Mucosa of rectum (tissue), 2 donors: ENCODE measurements at regions not wholly inside any gene's neighbourhood (a gene's known extent, or its start where the extent isn't known, plus 50 kb on each side); places are given as distances from the start of the nearest gene placed in this dataset.
"Not testable (repeated sequence)": the region's sequence is repeated elsewhere in the genome, so short reads cannot be mapped to it uniquely, and the experiment has no call there.

Source experiments
- H3K27ac ChIP-seq, 2 donors: one replicate each; pipeline ENCODE4 v1.7.0; 2013; ENCODE audit warnings: inconsistent platforms in 2 of 2, low read depth in 2 of 2, low read length in 2 of 2
- H3K27me3 ChIP-seq, 2 donors: one replicate each; pipeline ENCODE4 v1.7.0; 2013; ENCODE audit warnings: low read length in 2 of 2; ENCODE audit not compliant: control insufficient read depth in 2 of 2, insufficient read depth in 2 of 2
- H3K36me3 ChIP-seq, 2 donors: one replicate each; pipeline ENCODE4 v1.7.0; 2013; ENCODE audit warnings: low read length in 2 of 2; ENCODE audit not compliant: control insufficient read depth in 2 of 2, insufficient read depth in 2 of 2
- H3K4me1 ChIP-seq, 2 donors: one replicate each; pipeline ENCODE4 v1.7.0; 2013; ENCODE audit warnings: low read length in 2 of 2, mild to moderate bottlenecking in 1 of 2; ENCODE audit not compliant: control insufficient read depth in 2 of 2, insufficient read depth in 2 of 2
- H3K4me3 ChIP-seq, 2 donors: one replicate each; pipeline ENCODE4 v1.7.0; 2013; ENCODE audit warnings: low read length in 2 of 2
- H3K9ac ChIP-seq, 2 donors: one replicate each; pipeline ENCODE4 v1.7.0; 2013; ENCODE audit warnings: low read length in 2 of 2, low read depth in 1 of 2, mild to moderate bottlenecking in 1 of 2
- H3K9me3 ChIP-seq, 2 donors: one replicate each; pipeline ENCODE4 v1.7.0; 2013; ENCODE audit warnings: low read length in 2 of 2; ENCODE audit not compliant: control insufficient read depth in 2 of 2
- donor health status: healthy.
- donor health status: Normal muscosa, but diverticular disease.

DNA sequence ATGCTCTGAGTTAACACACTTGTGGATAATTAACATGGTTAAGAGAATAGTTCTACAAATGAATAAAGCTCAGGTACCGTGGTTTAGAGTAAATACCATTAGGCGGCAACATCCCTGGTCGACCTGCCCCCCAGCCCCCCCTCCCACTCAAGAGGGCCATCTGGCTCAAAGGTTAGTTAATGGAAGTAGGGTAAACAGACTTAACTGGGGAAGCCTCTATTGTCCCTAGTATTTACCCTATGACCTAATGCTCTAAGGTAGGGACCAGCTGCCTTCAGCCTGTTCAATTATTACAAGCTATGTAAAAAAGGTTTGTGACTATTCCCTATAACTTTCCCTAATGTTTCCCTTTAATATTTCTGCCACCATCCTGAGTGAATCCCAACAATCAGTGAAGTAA is 711.4 kb upstream of the HS3ST5 start:
- H3K4me3 ChIP-seq, H3K27ac ChIP-seq, H3K9ac ChIP-seq, H3K36me3 ChIP-seq, H3K9me3 ChIP-seq, H3K27me3 ChIP-seq, H3K4me1 ChIP-seq: not testable (repeated sequence)

DNA sequence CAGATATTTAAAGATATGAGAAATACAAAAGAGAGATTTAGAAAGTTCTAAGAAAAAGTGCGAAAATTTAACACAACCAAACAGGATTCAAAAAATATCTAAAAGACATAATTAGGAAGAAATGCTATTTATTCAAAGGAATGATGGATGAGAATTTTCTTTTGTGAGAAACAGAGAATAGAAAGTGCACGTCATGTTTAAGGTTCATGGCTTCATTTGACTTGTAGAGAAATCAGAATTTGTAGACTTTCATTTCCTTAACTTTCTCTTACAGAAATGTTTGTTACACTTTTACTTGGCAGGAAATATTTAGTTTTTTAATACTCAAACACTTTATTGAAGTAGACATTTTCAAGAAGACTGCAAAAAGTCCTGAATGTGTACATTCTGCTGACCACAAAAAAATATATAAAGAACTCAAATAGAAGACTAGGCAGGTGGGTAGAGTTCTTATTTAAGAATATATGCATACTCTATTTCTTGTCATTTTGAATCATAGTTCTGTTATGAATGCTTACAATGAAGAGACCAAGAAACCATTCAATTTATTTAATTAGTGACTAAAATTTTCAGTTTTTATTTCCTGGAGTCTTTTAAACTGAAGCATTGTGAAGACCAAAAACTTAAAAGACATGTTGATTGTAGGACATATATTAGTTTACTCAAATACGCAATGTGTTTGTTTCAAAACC is 710.5 kb upstream of the HS3ST5 start:
- no peaks in the 10 kb centered on the region for H3K36me3 ChIP-seq
- H3K27ac ChIP-seq, result no peak overlapping the region
- no peaks in the 10 kb centered on the region for H3K4me1 ChIP-seq
- no peak overlapping the region for H3K9ac ChIP-seq
- H3K4me3 ChIP-seq, result no peak overlapping the region
- H3K9me3 ChIP-seq, result no peaks in the 10 kb centered on the region
- H3K27me3 ChIP-seq, result no peaks in the 10 kb centered on the region

DNA sequence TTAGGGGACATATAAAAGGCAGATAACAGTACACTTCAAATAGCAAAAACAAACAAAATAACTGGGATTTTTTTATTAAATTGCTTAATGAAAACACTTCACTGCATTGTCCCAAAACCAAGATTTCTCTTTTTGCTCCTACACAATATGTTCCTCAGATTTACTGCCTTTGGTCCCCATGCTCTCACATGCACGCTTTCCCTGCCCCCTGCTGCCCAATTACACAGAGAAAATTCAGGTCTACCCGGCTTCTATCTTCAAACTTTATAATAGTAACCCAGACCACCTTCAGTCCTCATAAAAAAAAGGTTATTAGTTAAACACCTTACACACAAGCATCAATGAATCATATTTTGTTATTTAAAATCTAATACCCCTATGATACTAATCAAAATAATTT is 673.8 kb upstream of the HS3ST5 start:
- Histone ChIP-seq H3K4me1 (no peaks in the 10 kb centered on the region), H3K27ac (no peak overlapping the region), H3K4me3 (no peak overlapping the region), H3K9me3 (no peaks in the 10 kb centered on the region), H3K9ac (no peak overlapping the region), H3K27me3 (no peaks in the 10 kb centered on the region), H3K36me3 (no peaks in the 10 kb centered on the region)

DNA sequence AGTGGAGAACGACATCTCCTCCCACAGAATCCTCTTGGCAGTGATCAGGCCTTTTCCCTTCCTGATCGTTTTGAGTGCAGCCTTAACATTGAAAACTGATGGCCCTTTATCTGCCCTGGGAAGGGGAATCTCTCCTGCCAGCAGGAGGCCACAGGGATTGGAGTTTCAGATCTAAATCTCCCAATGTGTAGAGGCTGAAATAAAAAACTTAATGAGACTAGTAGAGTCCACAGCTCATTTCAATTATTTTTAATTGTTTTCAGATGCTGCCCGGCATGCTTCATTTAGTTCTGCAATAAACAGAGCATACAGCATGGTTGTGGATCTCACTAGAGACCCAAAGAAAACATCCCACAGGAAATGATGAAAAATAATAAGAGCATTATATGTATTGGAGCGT is 662.2 kb upstream of the HS3ST5 start:
- no peak overlapping the region for H3K27ac ChIP-seq
- H3K9ac ChIP-seq, result no peak overlapping the region
- no peaks in the 10 kb centered on the region for H3K9me3 ChIP-seq
- no peaks in the 10 kb centered on the region for H3K4me1 ChIP-seq
- no peaks in the 10 kb centered on the region for H3K36me3 ChIP-seq
- H3K4me3 ChIP-seq, result no peak overlapping the region
- no peaks in the 10 kb centered on the region for H3K27me3 ChIP-seq

DNA sequence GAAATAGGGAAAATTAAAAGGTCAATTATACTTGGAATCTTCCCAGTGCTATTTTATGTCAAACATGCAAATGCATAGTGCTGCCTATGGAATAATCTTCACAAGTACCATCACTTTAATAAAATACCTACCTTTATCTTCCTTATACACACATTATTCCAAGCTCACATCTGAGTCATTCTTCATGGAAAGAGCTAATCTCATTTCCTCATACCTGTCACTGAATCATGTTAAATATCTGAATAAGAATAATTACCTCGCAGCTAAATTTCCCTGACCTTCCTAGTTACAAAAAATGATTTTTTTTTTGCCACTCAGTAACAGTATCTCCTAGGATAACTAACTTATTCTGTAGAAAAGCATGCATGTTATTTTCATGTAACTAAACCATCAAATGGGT is 661.4 kb upstream of the HS3ST5 start:
- peaks cover 0 to under 1% of the 10 kb centered on the region in 2 donors for H3K9me3 ChIP-seq
- H3K4me1 ChIP-seq, result no peaks in the 10 kb centered on the region
- no peak overlapping the region for H3K9ac ChIP-seq
- no peaks in the 10 kb centered on the region for H3K36me3 ChIP-seq
- no peaks in the 10 kb centered on the region for H3K27me3 ChIP-seq
- no peak overlapping the region for H3K4me3 ChIP-seq
- no peak overlapping the region for H3K27ac ChIP-seq

DNA sequence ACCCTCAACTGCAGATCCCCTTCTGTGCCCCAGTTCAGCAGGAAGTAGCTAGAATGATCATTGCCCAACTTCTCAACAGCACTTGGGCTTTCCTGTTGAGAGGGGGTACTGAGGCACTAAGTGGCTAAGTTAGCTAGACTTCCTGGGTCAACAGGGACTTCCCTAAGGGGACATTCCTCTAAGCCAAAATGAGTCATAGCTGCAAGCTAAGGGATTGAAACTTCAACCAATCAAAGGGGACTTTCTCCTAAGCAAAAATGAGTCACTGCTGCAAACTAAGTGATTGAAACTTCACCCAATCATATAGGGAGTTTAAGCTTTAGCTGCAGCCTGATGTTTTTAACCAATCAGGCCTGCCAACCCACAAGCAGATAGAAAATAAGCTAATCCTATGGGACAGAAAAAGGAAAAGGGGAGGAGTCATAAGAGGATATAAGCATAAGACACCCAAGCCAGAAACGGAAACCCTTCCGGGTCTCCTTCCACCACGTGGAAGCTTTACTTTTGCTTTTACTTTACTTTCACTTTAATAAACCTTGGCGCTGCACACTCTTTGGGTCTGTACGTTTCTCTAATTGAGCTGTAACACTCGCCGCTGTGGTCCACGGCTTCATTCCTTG is 659.0 kb upstream of the HS3ST5 start:
- Histone ChIP-seq H3K27ac (no peak overlapping the region), H3K4me3 (no peak overlapping the region), H3K4me1 (no peaks in the 10 kb centered on the region), H3K9ac (no peak overlapping the region), H3K9me3 (peaks cover 0 to 2% of the 10 kb centered on the region in 2 donors), H3K27me3 (no peaks in the 10 kb centered on the region), H3K36me3 (no peaks in the 10 kb centered on the region)

DNA sequence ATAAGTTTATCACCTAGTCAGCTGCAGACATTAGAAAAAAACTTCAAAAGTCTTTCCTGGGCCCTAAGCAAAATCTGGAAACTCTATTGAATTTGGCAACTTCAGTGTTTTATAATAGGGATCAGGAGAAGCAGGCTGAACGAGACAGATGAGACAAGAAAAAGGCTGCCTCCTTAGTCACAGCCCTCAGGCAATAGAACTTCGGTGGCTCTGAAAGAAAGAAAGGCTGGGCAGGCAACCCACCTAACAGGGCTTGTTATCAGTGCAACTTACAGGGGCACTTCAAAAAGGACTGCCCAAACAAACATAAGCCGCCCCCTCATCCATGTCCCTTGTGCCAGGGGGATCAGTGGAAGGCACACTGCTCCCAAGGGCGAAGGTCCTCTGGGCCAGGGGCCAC is 657.9 kb upstream of the HS3ST5 start:
- Histone ChIP-seq H3K36me3 (no peaks in the 10 kb centered on the region), H3K27me3 (no peaks in the 10 kb centered on the region), H3K9ac (no peak overlapping the region), H3K4me3 (no peak overlapping the region), H3K9me3 (peaks cover 0 to 2% of the 10 kb centered on the region in 2 donors), H3K27ac (no peak overlapping the region), H3K4me1 (no peaks in the 10 kb centered on the region)

DNA sequence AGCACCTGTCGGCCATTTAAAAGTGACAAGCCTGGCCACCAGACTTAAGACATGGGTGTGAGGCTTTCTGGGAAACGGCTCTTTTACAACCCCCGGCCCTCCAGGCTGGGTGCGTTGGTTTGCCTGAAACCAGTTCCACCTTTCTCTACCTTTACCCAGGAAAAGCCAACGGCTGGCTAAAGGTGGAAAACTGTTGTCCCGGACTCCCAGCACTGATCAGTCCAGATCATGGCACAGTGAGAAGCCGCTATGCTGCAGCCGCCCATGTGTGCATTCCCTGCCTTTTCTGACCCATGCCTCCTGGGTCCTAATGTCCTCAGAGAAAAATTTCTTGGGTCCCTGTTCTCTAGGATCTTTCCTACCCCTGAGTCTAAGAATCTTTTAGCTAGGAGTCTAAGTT is 655.7 kb upstream of the HS3ST5 start:
- no peak overlapping the region for H3K27ac ChIP-seq
- H3K4me3 ChIP-seq, result peak overlapping the region in 1 of 2 donors; percentile 32
- H3K9me3 ChIP-seq, result peaks cover 0 to 2% of the 10 kb centered on the region in 2 donors
- H3K27me3 ChIP-seq, result no peaks in the 10 kb centered on the region
- H3K9ac ChIP-seq, result no peak overlapping the region
- H3K4me1 ChIP-seq, result no peaks in the 10 kb centered on the region
- H3K36me3 ChIP-seq, result no peaks in the 10 kb centered on the region

DNA sequence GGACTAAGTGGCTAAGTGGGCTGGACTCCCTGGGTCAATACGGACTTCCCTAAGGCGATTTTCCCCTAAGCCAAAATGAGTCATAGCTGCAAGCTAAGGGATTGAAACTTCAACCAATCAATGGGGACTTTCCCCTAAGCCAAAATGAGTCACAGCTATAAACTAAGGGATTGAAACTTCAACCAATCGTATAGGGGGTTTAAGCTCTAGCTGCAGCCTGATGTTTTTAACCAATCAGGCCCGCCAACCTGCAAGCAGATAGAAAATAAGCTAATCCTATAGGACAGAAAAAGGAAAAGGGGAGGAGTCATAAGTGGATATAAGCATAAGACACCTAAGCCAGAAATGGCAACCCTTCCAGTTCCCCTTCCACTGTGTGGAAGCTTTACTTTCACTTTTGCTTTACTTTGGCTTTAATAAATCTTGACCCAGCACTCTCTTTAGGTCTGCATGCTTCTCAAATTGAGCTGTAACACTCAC is 655.0 kb upstream of the HS3ST5 start:
- H3K4me3 ChIP-seq, result peak overlapping the region in 1 of 2 donors; percentile 32
- H3K9me3 ChIP-seq, result peaks cover 0 to 2% of the 10 kb centered on the region in 2 donors
- H3K36me3 ChIP-seq, result no peaks in the 10 kb centered on the region
- no peak overlapping the region for H3K9ac ChIP-seq
- H3K27ac ChIP-seq, result no peak overlapping the region
- H3K27me3 ChIP-seq, result no peaks in the 10 kb centered on the region
- no peaks in the 10 kb centered on the region for H3K4me1 ChIP-seq

DNA sequence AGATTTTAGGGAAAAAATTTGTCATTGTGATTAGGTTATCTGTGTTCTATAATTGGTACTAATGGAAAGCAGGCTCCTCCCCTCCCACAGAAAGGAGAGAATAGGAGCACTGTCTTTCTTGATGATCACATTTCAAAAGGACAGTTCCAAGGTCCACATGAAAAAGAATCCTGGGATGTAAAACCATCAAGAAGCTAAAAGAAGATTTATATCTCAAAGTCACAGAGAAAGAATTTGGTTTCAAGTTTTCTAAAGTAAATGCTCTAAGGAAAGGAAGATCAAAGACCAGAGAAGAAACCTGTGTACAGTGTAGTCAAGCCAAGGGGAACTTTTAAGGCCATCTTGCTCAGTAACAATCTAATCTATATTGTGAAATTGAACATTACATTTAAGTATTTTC is 652.7 kb upstream of the HS3ST5 start:
- H3K27me3 ChIP-seq, result no peaks in the 10 kb centered on the region
- no peak overlapping the region for H3K27ac ChIP-seq
- peaks cover 0 to 2% of the 10 kb centered on the region in 2 donors for H3K9me3 ChIP-seq
- no peak overlapping the region for H3K4me3 ChIP-seq
- no peaks in the 10 kb centered on the region for H3K4me1 ChIP-seq
- H3K36me3 ChIP-seq, result no peaks in the 10 kb centered on the region
- H3K9ac ChIP-seq, result no peak overlapping the region
